Stomach (tissue), 4 donors: ENCODE measurements at regions not wholly inside any gene's neighbourhood (a gene's known extent, or its start where the extent isn't known, plus 50 kb on each side); places are given as distances from the start of the nearest gene placed in this dataset.

ENCODE experiments used
- POLR2AphosphoS5 ChIP-seq, 3 donors: sonication (generic); formaldehyde crosslinking; IDR thresholded peaks; one replicate each; pipeline ENCODE4 v1.6.1; 2016; ENCODE audit warnings: antibody characterized with exemption in 3 of 3
- TF ChIP-seq, protein P1 (sequence below), 7 experiments: fragments of 450-650 bp in 4 of 7; fragments of 200-600 bp in 3 of 7; sonication (generic) in 3 of 7; IDR thresholded peaks; one replicate each; pipeline ENCODE4 v1.5.1; 2016 to 2019; ENCODE audit warnings: antibody characterized with exemption in 7 of 7, control low read depth in 2 of 7, mild to moderate bottlenecking in 1 of 7

DNA sequence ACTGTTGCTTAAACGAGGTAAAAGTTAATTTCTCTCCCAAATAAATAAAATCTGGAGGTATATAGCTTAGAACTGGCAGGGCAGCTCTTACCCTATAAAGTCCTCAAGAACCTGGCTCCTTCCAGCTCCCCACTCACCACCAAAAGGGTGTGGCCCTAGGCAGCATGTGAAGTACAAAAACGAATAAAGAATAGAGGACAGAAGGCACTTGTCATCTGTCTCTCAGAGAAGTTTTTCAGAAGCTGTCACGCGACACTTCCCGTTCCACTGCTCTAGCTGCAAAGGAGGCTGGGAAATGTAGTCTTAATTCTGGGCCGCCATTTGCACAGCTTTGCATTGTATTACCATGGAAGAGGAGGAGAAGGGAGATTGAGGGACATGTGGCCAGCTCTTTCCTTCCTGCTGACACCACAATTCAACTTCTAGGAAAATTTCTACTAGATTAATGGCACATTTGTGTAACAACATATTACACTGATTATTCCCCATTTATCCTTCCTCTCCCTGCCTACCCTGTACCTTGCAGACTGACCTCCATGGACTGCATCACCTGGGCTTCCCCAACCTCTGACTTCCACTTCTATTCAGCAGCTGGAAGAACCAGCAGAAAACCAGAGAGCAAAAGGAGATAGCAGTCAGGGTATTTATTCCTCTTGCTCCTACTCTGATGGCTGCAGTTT lies 62.2 kb downstream of the CCDC71L start:
- TF ChIP-seq POLR2AphosphoS5 (IDR thresholded peaks at IDR 0.05), result no peak
- TF ChIP-seq, protein P1, sequence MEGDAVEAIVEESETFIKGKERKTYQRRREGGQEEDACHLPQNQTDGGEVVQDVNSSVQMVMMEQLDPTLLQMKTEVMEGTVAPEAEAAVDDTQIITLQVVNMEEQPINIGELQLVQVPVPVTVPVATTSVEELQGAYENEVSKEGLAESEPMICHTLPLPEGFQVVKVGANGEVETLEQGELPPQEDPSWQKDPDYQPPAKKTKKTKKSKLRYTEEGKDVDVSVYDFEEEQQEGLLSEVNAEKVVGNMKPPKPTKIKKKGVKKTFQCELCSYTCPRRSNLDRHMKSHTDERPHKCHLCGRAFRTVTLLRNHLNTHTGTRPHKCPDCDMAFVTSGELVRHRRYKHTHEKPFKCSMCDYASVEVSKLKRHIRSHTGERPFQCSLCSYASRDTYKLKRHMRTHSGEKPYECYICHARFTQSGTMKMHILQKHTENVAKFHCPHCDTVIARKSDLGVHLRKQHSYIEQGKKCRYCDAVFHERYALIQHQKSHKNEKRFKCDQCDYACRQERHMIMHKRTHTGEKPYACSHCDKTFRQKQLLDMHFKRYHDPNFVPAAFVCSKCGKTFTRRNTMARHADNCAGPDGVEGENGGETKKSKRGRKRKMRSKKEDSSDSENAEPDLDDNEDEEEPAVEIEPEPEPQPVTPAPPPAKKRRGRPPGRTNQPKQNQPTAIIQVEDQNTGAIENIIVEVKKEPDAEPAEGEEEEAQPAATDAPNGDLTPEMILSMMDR (IDR thresholded peaks at IDR 0.05), result no peak
